NB4 (cell line): ENCODE measurements at regions not wholly inside any gene's neighbourhood (a gene's known extent, or its start where the extent isn't known, plus 50 kb on each side); places are given as distances from the start of the nearest gene placed in this dataset.

Source experiments
- DNase-seq: peaks from one replicate; pipeline ENCODE4 v3.0.0; 2010; ENCODE audit warnings: low read depth
- H3K4me3 ChIP-seq: one replicate; pipeline ENCODE4 v1.5.1; 2011; ENCODE audit warnings: mild to moderate bottlenecking, low read depth, low read length, moderate library complexity
- MYC ChIP-seq: IDR thresholded peaks from 2 replicates; pipeline ENCODE4 v1.6.1; 2011; ENCODE audit warnings: low read depth, low read length
- POLR2A ChIP-seq: IDR thresholded peaks from 2 replicates; pipeline ENCODE4 v1.6.1; 2011; ENCODE audit warnings: mild to moderate bottlenecking; ENCODE audit not compliant: insufficient read length; ENCODE audit errors: extremely low read depth
- TF ChIP-seq, protein P1 (sequence below): IDR thresholded peaks from one replicate; pipeline ENCODE4 v1.5.1; 2012; ENCODE audit warnings: low read depth, low read length

- DNase-seq: no peak
- no peak for TF ChIP-seq MYC
- TF ChIP-seq, protein P1, sequence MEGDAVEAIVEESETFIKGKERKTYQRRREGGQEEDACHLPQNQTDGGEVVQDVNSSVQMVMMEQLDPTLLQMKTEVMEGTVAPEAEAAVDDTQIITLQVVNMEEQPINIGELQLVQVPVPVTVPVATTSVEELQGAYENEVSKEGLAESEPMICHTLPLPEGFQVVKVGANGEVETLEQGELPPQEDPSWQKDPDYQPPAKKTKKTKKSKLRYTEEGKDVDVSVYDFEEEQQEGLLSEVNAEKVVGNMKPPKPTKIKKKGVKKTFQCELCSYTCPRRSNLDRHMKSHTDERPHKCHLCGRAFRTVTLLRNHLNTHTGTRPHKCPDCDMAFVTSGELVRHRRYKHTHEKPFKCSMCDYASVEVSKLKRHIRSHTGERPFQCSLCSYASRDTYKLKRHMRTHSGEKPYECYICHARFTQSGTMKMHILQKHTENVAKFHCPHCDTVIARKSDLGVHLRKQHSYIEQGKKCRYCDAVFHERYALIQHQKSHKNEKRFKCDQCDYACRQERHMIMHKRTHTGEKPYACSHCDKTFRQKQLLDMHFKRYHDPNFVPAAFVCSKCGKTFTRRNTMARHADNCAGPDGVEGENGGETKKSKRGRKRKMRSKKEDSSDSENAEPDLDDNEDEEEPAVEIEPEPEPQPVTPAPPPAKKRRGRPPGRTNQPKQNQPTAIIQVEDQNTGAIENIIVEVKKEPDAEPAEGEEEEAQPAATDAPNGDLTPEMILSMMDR: no peak
- no peak for TF ChIP-seq POLR2A
- H3K4me3 ChIP-seq: no peak overlapping the region
Observed at GRCh38 chrX:103148075-103148474, 55.1 kb upstream of the NXF3 start.
